SK-N-SH (cell line): ENCODE measurements at regions not wholly inside any gene's neighbourhood (a gene's known extent, or its start where the extent isn't known, plus 50 kb on each side); places are given as distances from the start of the nearest gene placed in this dataset.

Experiments
- CTCF ChIP-seq: fragments of 200-600 bp; sonication (generic); IDR thresholded peaks from 2 replicates; pipeline ENCODE4 v1.6.1; 2017; ENCODE audit warnings: antibody characterized with exemption, mild to moderate bottlenecking, moderate library complexity
- GATA2 ChIP-seq: sonication (generic); formaldehyde crosslinking; IDR thresholded peaks from 2 replicates; pipeline ENCODE4 v1.5.0; 2020; ENCODE audit warnings: mild to moderate bottlenecking, missing genetic modification reagents
- POLR2AphosphoS5 ChIP-seq: IDR thresholded peaks from 2 replicates; pipeline ENCODE4 v1.6.1; 2012; ENCODE audit warnings: low read depth, low read length
- RFX5 ChIP-seq: IDR thresholded peaks from 2 replicates; pipeline ENCODE4 v1.6.1; 2012; ENCODE audit warnings: mild to moderate bottlenecking, improper control_type of control experiment, low read length
- TF ChIP-seq, protein P1 (sequence below): IDR thresholded peaks from 2 replicates; pipeline ENCODE4 v1.6.1; 2012; ENCODE audit warnings: mild to moderate bottlenecking, low read depth, low read length, moderate library complexity

DNA sequence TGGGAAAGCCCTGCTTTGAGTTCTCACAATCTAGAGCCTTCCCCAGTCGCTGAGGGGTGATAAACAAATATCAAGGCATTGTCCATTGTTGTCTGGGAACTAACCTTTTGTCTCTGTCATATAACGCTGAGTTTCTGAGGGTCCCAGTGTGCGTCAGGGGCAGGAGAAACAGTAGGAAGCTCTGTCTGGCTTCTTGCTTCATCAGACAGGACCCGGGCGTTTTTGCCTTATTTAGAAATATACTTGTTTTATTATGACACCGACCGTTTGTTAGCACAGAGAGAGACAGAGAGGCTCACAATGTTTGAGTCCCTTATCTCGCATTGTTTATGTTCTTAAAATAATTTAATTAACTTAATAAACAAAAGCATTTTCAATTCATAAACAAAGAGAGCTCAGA, 204.9 kb upstream of the GAS1 start:
- TF ChIP-seq, protein P1, sequence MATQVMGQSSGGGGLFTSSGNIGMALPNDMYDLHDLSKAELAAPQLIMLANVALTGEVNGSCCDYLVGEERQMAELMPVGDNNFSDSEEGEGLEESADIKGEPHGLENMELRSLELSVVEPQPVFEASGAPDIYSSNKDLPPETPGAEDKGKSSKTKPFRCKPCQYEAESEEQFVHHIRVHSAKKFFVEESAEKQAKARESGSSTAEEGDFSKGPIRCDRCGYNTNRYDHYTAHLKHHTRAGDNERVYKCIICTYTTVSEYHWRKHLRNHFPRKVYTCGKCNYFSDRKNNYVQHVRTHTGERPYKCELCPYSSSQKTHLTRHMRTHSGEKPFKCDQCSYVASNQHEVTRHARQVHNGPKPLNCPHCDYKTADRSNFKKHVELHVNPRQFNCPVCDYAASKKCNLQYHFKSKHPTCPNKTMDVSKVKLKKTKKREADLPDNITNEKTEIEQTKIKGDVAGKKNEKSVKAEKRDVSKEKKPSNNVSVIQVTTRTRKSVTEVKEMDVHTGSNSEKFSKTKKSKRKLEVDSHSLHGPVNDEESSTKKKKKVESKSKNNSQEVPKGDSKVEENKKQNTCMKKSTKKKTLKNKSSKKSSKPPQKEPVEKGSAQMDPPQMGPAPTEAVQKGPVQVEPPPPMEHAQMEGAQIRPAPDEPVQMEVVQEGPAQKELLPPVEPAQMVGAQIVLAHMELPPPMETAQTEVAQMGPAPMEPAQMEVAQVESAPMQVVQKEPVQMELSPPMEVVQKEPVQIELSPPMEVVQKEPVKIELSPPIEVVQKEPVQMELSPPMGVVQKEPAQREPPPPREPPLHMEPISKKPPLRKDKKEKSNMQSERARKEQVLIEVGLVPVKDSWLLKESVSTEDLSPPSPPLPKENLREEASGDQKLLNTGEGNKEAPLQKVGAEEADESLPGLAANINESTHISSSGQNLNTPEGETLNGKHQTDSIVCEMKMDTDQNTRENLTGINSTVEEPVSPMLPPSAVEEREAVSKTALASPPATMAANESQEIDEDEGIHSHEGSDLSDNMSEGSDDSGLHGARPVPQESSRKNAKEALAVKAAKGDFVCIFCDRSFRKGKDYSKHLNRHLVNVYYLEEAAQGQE, result no peak
- no peak for TF ChIP-seq CTCF
- TF ChIP-seq GATA2 (CRISPR knock-in tag), result no peak
- TF ChIP-seq POLR2AphosphoS5, result no peak
- no peak for TF ChIP-seq RFX5
